Vagina (tissue), 2 donors: ENCODE measurements at regions not wholly inside any gene's neighbourhood (a gene's known extent, or its start where the extent isn't known, plus 50 kb on each side); places are given as distances from the start of the nearest gene placed in this dataset.

ENCODE experiments used
- CTCF ChIP-seq, 3 experiments: fragments of 450-650 bp in 2 of 3; fragments of 200-600 bp in 1 of 3; sonication (generic) in 1 of 3; IDR thresholded peaks; one replicate each; pipeline ENCODE4 v1.5.1; 2017 to 2019; ENCODE audit warnings: antibody characterized with exemption in 3 of 3, mild to moderate bottlenecking in 2 of 3, moderate library complexity in 2 of 3
- POLR2A ChIP-seq, 2 donors: fragments of 450-650 bp; IDR thresholded peaks; one replicate each; pipeline ENCODE4 v1.6.1; 2017; ENCODE audit warnings: antibody characterized with exemption in 2 of 2, mild to moderate bottlenecking in 2 of 2, moderate library complexity in 2 of 2

- TF ChIP-seq CTCF (IDR thresholded peaks at IDR 0.05) (no peak), POLR2A (IDR thresholded peaks at IDR 0.05) (no peak)
Observed at GRCh38 chr2:43149482-43150107, 76.8 kb downstream of the ZFP36L2 start.
